GM19468 (cell line): ENCODE measurements at regions not wholly inside any gene's neighbourhood (a gene's known extent, or its start where the extent isn't known, plus 50 kb on each side); places are given as distances from the start of the nearest gene placed in this dataset.

ENCODE experiments used
- ATAC-seq: cut with Tn5 transposase; IDR thresholded peaks from one replicate; pipeline ENCODE4 v1.9.1; 2021; ENCODE audit warnings: mild to moderate bottlenecking, moderate library complexity, moderate number of reproducible peaks; ENCODE audit not compliant: unreplicated experiment; ENCODE audit errors: extremely low read depth

DNA sequence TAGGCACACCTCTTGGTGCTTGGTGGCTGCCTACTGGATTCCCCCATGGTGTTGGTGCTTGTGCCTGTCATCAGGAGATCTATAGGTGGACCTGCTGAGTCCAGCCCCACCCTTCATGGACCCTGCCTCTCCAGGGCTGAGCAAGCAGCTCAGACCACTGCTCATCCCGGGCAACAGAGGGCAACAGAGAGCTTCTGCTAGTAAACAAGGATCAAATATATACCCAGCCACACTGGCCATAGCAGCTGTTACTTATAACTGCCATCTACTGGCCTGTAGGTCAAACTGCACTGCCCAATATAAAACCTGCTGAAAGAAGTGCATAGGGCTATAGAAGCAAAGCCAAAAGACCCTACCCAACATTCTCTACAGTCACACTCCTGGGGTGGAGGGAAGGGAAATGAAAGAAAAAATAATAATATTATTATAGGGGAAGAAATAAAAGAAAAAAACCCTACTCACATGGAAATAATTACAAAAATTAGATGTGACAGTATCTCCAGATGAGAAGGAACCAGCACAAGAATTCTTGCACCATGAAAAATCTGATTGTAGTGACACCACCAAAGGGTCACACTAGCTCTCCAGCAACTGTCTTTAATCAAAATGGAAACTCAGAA is 54.9 kb upstream of the ZNF800 start:
- peak; percentile 100 for ATAC-seq

DNA sequence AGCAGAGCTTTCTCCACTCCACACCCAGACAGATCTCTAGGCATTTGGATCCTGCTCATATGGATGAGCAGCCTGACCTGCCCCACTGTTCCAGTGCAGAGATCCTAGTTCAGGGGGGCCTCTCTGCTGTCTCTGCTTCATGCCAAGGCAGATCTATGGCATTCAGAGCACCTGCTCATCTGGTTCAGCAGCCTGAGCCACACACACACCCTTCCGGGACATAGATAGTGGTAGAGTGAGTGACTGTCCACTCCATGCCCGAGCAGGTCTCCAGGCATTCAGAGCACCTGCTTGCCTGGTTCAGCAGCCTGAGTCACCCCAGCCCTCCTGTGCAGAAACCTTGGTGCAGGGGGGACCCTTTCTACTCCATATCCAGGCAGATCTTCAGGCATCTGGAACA is 54.3 kb upstream of the ZNF800 start:
- ATAC-seq, result no peak
